ENCODE measurements at regions not wholly inside any gene's neighbourhood (a gene's known extent, or its start where the extent isn't known, plus 50 kb on each side); places are given as distances from the start of the nearest gene placed in this dataset.
A peak's percentile ranks its signal among the peaks of the same experiment; 100 is the strongest.

DNA sequence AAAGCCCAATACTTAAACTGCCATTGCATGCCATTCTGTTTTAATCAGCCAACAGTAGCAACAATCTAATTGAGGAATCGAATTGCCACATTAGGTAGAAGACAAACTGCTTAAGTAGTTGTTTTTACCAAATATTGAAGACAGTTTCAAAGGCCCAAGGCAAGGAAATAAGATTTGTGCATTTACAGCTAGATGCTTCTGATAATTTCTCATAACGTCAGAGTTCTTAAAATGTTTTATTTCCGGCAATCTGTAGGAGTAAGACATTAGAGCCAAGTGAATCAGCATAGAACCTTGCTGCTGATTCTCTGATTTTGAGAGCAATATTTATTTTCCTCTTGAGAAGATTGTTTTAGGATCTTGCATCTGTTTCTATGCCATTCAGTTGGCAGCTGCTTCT, 174.3 kb downstream of the RBM43 start:
- 0 out of 2 replicates have a peak overlapping the region, but pooled peaks have one; percentile 22 for H3K4me3 ChIP-seq
- no peaks in the 10 kb centered on the region for H3K9me3 ChIP-seq (ENCODE audit: low read depth, low read length)
- 0 out of 2 replicates have a peak overlapping the region, but pooled peaks have one; percentile 1 for H3K27ac ChIP-seq
- DNase-seq (ENCODE audit: low read depth, low spot score): peak; percentile 59
- no peaks in the 10 kb centered on the region for H3K36me3 ChIP-seq (ENCODE audit: insufficient read depth, low read length)
- no peak overlapping the region for H3K9ac ChIP-seq (ENCODE audit: insufficient read length)
- TF ChIP-seq POLR2AphosphoS5 (IDR thresholded peaks at IDR 0.05; ENCODE audit: borderline replicate concordance, low read depth, low read length) (no peak), EZH2 (IDR thresholded peaks at IDR 0.05) (no peak), FOXP2 (optimal IDR thresholded peaks at IDR 0.05; ENCODE audit: control extremely low read depth, extremely low read length, insufficient read depth) (no peak)

DNA sequence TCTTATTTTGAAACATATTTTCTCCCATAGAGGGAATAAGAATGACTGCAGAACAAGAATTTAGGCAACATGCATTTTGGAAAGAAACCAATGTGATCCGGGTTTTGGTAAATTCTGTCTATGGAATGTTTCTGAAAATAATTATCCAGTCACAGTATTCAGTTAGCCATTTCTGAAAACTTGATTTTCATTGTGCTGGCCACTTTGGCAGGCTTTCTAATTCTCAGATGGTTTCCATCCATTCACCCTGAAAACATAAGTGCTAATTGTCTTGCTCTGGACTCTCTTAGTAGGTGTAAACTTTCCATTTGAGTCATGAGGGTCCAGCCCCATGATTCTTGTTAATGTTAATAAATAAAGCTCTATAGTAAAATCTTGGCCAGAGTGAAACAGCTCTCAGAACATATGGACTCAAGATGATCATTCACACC, 176.5 kb downstream of the RBM43 start:
- no peak for DNase-seq (ENCODE audit: low read depth, low spot score)
- Histone ChIP-seq H3K9ac (ENCODE audit: insufficient read length) (no peak overlapping the region), H3K36me3 (ENCODE audit: insufficient read depth, low read length) (no peaks in the 10 kb centered on the region), H3K27ac (no peak overlapping the region), H3K4me3 (no peak overlapping the region), H3K9me3 (ENCODE audit: low read depth, low read length) (no peaks in the 10 kb centered on the region)
- TF ChIP-seq EZH2 (IDR thresholded peaks at IDR 0.05) (no peak), FOXP2 (optimal IDR thresholded peaks at IDR 0.05; ENCODE audit: control extremely low read depth, extremely low read length, insufficient read depth) (no peak), POLR2AphosphoS5 (IDR thresholded peaks at IDR 0.05; ENCODE audit: borderline replicate concordance, low read depth, low read length) (no peak)

DNA sequence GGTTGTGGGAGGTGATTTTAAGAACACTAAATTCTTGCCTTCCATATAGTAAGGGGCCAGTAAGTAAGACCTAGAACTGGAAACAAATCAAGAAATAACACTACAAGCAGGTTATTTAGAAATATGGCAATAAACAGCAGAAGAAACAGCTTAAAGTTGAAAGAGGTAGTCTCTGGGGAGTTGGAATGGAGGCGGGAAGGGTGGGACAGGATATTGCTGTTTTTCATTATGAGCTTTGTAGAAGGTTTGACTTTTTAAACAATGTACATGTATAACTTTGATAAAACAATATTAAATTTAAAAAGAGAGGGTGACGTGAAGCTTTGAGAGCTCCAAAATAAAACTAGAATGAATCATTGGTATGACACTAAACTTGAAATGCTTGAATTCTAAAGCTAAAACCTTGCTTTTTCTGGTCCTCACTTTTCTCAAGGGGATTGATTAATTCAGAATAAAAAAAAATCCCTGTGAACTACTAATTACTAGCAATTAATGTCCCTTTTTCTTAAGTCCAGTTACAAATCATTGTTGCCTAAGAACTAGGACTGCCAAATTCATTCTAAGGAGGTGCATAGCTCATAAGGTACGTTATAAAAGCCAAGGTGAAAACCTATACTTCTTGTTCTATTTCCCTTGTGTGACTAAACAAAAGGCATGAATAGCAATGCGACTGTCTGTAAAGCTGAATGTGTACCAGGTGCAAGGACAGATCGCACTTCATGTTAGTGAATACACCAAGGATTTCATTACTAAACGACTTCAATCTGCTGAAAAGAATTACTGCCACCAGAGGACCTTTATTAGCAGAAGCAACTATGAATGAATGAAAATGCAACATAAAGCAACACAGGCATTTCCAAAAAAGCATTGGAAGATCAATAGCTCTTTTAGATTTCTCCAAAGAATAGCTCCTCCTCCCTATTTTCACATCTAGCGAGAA, 177.5 kb downstream of the RBM43 start:
- Histone ChIP-seq H3K9me3 (ENCODE audit: low read depth, low read length) (no peaks in the 10 kb centered on the region), H3K9ac (ENCODE audit: insufficient read length) (no peak overlapping the region), H3K36me3 (ENCODE audit: insufficient read depth, low read length) (no peaks in the 10 kb centered on the region), H3K4me3 (no peak overlapping the region), H3K27ac (no peak overlapping the region)
- no peak for DNase-seq (ENCODE audit: low read depth, low spot score)
- TF ChIP-seq FOXP2 (optimal IDR thresholded peaks at IDR 0.05; ENCODE audit: control extremely low read depth, extremely low read length, insufficient read depth) (no peak), EZH2 (IDR thresholded peaks at IDR 0.05) (no peak), POLR2AphosphoS5 (IDR thresholded peaks at IDR 0.05; ENCODE audit: borderline replicate concordance, low read depth, low read length) (no peak)

DNA sequence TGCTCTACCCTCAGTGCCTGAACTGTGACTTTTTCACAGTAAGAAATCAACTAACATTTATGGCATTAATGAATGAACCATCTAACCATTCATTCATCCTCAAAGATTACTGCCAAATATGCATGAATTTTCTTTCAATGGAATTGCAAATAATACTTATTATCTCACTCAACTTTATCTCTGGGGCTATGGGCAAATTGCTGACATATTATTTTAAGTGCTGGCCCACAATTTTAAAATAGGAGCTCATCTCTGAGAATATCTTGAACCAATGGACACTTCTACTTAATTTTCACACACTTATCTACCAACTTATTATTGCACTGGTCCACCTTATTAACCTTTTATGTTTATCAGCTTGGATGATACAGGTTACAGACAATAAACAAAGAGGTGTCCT, 182.8 kb downstream of the RBM43 start:
- H3K4me3 ChIP-seq: no peak overlapping the region
- H3K9me3 ChIP-seq (ENCODE audit: low read depth, low read length): peaks cover 4% of the 10 kb centered on the region; the same call in 1 of the 2 replicates
- DNase-seq (ENCODE audit: low read depth, low spot score): no peak
- H3K9ac ChIP-seq (ENCODE audit: insufficient read length): no peak overlapping the region
- H3K36me3 ChIP-seq (ENCODE audit: insufficient read depth, low read length): no peaks in the 10 kb centered on the region
- H3K27ac ChIP-seq: no peak overlapping the region
- TF ChIP-seq FOXP2 (optimal IDR thresholded peaks at IDR 0.05; ENCODE audit: control extremely low read depth, extremely low read length, insufficient read depth) (no peak), POLR2AphosphoS5 (IDR thresholded peaks at IDR 0.05; ENCODE audit: borderline replicate concordance, low read depth, low read length) (no peak), EZH2 (IDR thresholded peaks at IDR 0.05) (no peak)

DNA sequence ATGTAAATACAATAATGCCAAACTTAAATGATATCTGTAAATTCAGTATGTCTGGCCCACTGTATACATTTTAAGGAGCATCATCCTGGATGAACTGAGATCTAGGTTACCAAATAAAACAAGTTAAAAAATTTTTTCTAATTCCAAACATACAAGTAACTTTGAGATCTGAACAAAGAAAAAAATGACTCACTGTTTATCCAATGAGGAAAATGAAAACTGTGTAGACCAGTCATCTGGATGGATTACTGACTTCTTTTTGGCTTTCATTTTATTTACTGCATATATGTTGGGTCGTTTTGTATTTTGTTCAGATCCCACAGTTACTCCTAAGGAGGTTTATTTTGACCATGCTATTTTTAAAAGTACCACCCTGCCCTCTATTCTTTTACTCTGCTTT, 189.8 kb downstream of the RBM43 start:
- no peak overlapping the region for H3K9ac ChIP-seq (ENCODE audit: insufficient read length)
- TF ChIP-seq POLR2AphosphoS5 (IDR thresholded peaks at IDR 0.05; ENCODE audit: borderline replicate concordance, low read depth, low read length): no peak
- TF ChIP-seq EZH2 (IDR thresholded peaks at IDR 0.05): no peak
- no peak for TF ChIP-seq FOXP2 (optimal IDR thresholded peaks at IDR 0.05; ENCODE audit: control extremely low read depth, extremely low read length, insufficient read depth)
- no peak for DNase-seq (ENCODE audit: low read depth, low spot score)
- no peak overlapping the region for H3K27ac ChIP-seq
- H3K36me3 ChIP-seq (ENCODE audit: insufficient read depth, low read length): no peaks in the 10 kb centered on the region
- H3K9me3 ChIP-seq (ENCODE audit: low read depth, low read length): peaks cover 4% of the 10 kb centered on the region; the same call in 1 of the 2 replicates
- H3K4me3 ChIP-seq: no peak overlapping the region

DNA sequence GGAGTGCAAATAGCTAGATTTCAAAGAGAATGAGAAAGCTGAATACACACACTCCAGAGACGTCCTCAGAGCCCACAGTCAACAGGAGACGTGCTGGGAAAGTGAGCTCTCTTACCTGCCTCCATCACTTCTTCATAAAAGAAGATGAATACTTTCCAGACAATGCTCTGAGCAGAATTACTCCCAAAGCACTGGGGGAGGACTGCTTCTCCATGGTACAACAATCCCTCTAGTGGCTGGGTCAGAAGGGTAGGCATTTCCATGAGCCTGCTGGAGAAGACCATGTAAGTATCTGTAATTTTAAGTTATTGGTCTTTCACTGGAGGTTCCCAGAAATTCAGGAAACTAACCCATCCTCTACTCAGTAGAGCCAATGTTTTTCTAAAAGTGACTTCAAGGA, 190.3 kb downstream of the RBM43 start:
- Histone ChIP-seq H3K9ac (ENCODE audit: insufficient read length) (no peak overlapping the region), H3K4me3 (no peak overlapping the region), H3K27ac (no peak overlapping the region), H3K36me3 (ENCODE audit: insufficient read depth, low read length) (no peaks in the 10 kb centered on the region), H3K9me3 (ENCODE audit: low read depth, low read length) (peaks cover 4% of the 10 kb centered on the region; the same call in 1 of the 2 replicates)
- DNase-seq (ENCODE audit: low read depth, low spot score): no peak
- TF ChIP-seq FOXP2 (optimal IDR thresholded peaks at IDR 0.05; ENCODE audit: control extremely low read depth, extremely low read length, insufficient read depth): no peak
- TF ChIP-seq EZH2 (IDR thresholded peaks at IDR 0.05): no peak
- no peak for TF ChIP-seq POLR2AphosphoS5 (IDR thresholded peaks at IDR 0.05; ENCODE audit: borderline replicate concordance, low read depth, low read length)

DNA sequence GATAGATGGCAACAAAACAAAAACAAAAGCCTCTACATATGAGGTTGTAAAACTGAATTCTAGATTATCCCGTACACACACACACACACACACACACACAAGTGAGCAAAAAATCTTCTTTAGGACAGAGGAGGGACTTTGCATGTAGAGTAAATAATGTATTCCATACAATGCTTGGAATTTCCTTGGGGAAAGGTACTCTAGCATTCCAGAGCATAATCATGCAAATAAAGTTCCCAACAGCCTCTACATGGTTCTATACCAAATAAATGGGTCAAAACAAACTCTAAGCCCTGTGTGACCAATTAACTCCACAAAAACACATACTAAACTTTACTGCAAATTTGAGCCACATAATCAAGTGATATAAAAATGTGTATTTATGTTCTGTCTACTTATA, 191.4 kb downstream of the RBM43 start:
- no peak for TF ChIP-seq POLR2AphosphoS5 (IDR thresholded peaks at IDR 0.05; ENCODE audit: borderline replicate concordance, low read depth, low read length)
- no peak for DNase-seq (ENCODE audit: low read depth, low spot score)

GRCh38 chr2:151067658-151068369, 193.8 kb downstream of the RBM43 start:
- Histone ChIP-seq H3K27ac (no peak overlapping the region), H3K36me3 (ENCODE audit: insufficient read depth, low read length) (no peaks in the 10 kb centered on the region), H3K9ac (ENCODE audit: insufficient read length) (no peak overlapping the region), H3K9me3 (ENCODE audit: low read depth, low read length) (no peaks in the 10 kb centered on the region), H3K4me3 (no peak overlapping the region)
- TF ChIP-seq POLR2AphosphoS5 (IDR thresholded peaks at IDR 0.05; ENCODE audit: borderline replicate concordance, low read depth, low read length) (no peak), EZH2 (IDR thresholded peaks at IDR 0.05) (no peak), FOXP2 (optimal IDR thresholded peaks at IDR 0.05; ENCODE audit: control extremely low read depth, extremely low read length, insufficient read depth) (no peak)
- DNase-seq (ENCODE audit: low read depth, low spot score): no peak

More for the DNA sequence above, 191.4 kb downstream of the RBM43 start:
- Histone ChIP-seq H3K4me3 (no peak overlapping the region), H3K36me3 (ENCODE audit: insufficient read depth, low read length) (no peaks in the 10 kb centered on the region), H3K27ac (0 out of 2 replicates have a peak overlapping the region, but pooled peaks have one; percentile 10), H3K9me3 (ENCODE audit: low read depth, low read length) (peaks cover under 1% of the 10 kb centered on the region; the same call in 1 of the 2 replicates), H3K9ac (ENCODE audit: insufficient read length) (no peak overlapping the region)
